Tibial nerve (tissue), 4 donors: ENCODE measurements at regions not wholly inside any gene's neighbourhood (a gene's known extent, or its start where the extent isn't known, plus 50 kb on each side); places are given as distances from the start of the nearest gene placed in this dataset.

Experiments
- DNase-seq, 2 donors: peaks; one replicate each; pipeline ENCODE4 v3.0.0-alpha.2; 2019; ENCODE audit warnings: low spot score in 2 of 2
- H3K27ac ChIP-seq, 4 donors: fragments of 200-600 bp; sonication (generic) in 3 of 4; one replicate each; pipeline ENCODE4 v1.5.1; 2017 to 2019; ENCODE audit warnings: mild to moderate bottlenecking in 1 of 4
- H3K27me3 ChIP-seq, 2 donors: fragments of 200-600 bp; sonication (generic) in 1 of 2; one replicate each; pipeline versions ENCODE4 v1.5.1 to v1.6.0; 2017 to 2019
- H3K36me3 ChIP-seq, 3 donors: fragments of 200-600 bp; sonication (generic); one replicate each; pipeline ENCODE4 v1.5.1; 2018 to 2019
- H3K4me1 ChIP-seq, 4 donors: fragments of 200-600 bp; sonication (generic) in 3 of 4; one replicate each; pipeline ENCODE4 v1.5.1; 2017 to 2019
- H3K4me3 ChIP-seq, 4 donors: fragments of 200-600 bp; sonication (generic) in 3 of 4; one replicate each; pipeline ENCODE4 v1.5.1; 2017 to 2019; ENCODE audit warnings: mild to moderate bottlenecking in 1 of 4, moderate library complexity in 1 of 4
- H3K9me3 ChIP-seq, 4 donors: fragments of 200-600 bp; sonication (generic) in 3 of 4; one replicate each; pipeline ENCODE4 v1.5.1; 2017 to 2019
- CTCF ChIP-seq, 5 experiments: fragments of 200-600 bp in 3 of 5; fragments of 450-650 bp in 2 of 5; sonication (generic) in 3 of 5; IDR thresholded peaks; one replicate each; pipeline ENCODE4 v1.5.1; 2016 to 2019; ENCODE audit warnings: antibody characterized with exemption in 5 of 5, mild to moderate bottlenecking in 3 of 5, moderate library complexity in 2 of 5
- EP300 ChIP-seq, 2 donors: sonication (generic); formaldehyde crosslinking; IDR thresholded peaks; one replicate each; pipeline ENCODE4 v1.6.1; 2017; ENCODE audit warnings: antibody characterized with exemption in 2 of 2, mild to moderate bottlenecking in 1 of 2
- POLR2A ChIP-seq, 2 donors: fragments of 450-650 bp; IDR thresholded peaks; one replicate each; pipeline ENCODE4 v1.6.1; 2017; ENCODE audit warnings: antibody characterized with exemption in 2 of 2, mild to moderate bottlenecking in 2 of 2, moderate library complexity in 2 of 2
- WGBS, 2 donors: methylation state at CpG; one replicate each; pipeline ENCODE4 v1.1.5; 2018; 5-methylcytosine and 5-hydroxymethylcytosine counted together

- Histone ChIP-seq H3K4me3 (no peak overlapping the region), H3K27me3 (peaks cover 0 to 14% of the 10 kb centered on the region in 2 donors), H3K4me1 (no peaks in the 10 kb centered on the region), H3K36me3 (no peaks in the 10 kb centered on the region), H3K27ac (no peak overlapping the region), H3K9me3 (no peaks in the 10 kb centered on the region)
- DNase-seq = no peak
- WGBS, 2 donors = 84 to 86% methylated on average over 24 to 29 of the region's 29 CpGs
- TF ChIP-seq CTCF (IDR thresholded peaks at IDR 0.05) (no peak), EP300 (IDR thresholded peaks at IDR 0.05) (no peak), POLR2A (IDR thresholded peaks at IDR 0.05) (no peak)
Observed at GRCh38 chr12:131378176-131378842, 332.6 kb upstream of the SFSWAP start.

GRCh38 chr12:131378861-131379665 lies 331.8 kb upstream of the SFSWAP start:
- no peak overlapping the region for H3K27ac ChIP-seq
- no peaks in the 10 kb centered on the region for H3K4me1 ChIP-seq
- TF ChIP-seq EP300 (IDR thresholded peaks at IDR 0.05) (no peak), CTCF (IDR thresholded peaks at IDR 0.05) (no peak), POLR2A (IDR thresholded peaks at IDR 0.05) (no peak)
- no peak overlapping the region for H3K4me3 ChIP-seq
- H3K27me3 ChIP-seq = peaks cover 0 to 21% of the 10 kb centered on the region in 2 donors
- WGBS, 2 donors = 70 to 79% methylated on average over 25 to 31 of the region's 31 CpGs
- no peaks in the 10 kb centered on the region for H3K9me3 ChIP-seq
- no peaks in the 10 kb centered on the region for H3K36me3 ChIP-seq
- DNase-seq = no peak

GRCh38 chr12:131379738-131380137 lies 331.2 kb upstream of the SFSWAP start:
- no peaks in the 10 kb centered on the region for H3K4me1 ChIP-seq
- no peak for DNase-seq
- H3K27me3 ChIP-seq = peaks cover 0 to 27% of the 10 kb centered on the region in 2 donors
- no peaks in the 10 kb centered on the region for H3K9me3 ChIP-seq
- 36 to 41% methylated on average over 12 of the region's 12 CpGs for WGBS, 2 donors
- H3K4me3 ChIP-seq = no peak overlapping the region
- no peak overlapping the region for H3K27ac ChIP-seq
- TF ChIP-seq EP300 (IDR thresholded peaks at IDR 0.05) = no peak
- TF ChIP-seq POLR2A (IDR thresholded peaks at IDR 0.05) = no peak
- TF ChIP-seq CTCF (IDR thresholded peaks at IDR 0.05) = no peak
- no peaks in the 10 kb centered on the region for H3K36me3 ChIP-seq

GRCh38 chr12:131380220-131380964 lies 330.5 kb upstream of the SFSWAP start:
- no peak for TF ChIP-seq CTCF (IDR thresholded peaks at IDR 0.05)
- no peak for TF ChIP-seq EP300 (IDR thresholded peaks at IDR 0.05)
- no peak for TF ChIP-seq POLR2A (IDR thresholded peaks at IDR 0.05)
- no peaks in the 10 kb centered on the region for H3K9me3 ChIP-seq
- no peak overlapping the region for H3K4me3 ChIP-seq
- H3K36me3 ChIP-seq = no peaks in the 10 kb centered on the region
- H3K27ac ChIP-seq = no peak overlapping the region
- DNase-seq = no peak
- H3K27me3 ChIP-seq = peaks cover 0 to 34% of the 10 kb centered on the region in 2 donors
- WGBS, 2 donors = 58 to 65% methylated on average over 28 of the region's 28 CpGs
- H3K4me1 ChIP-seq = no peaks in the 10 kb centered on the region
